GM23338 (cell line): ENCODE measurements at regions not wholly inside any gene's neighbourhood (a gene's known extent, or its start where the extent isn't known, plus 50 kb on each side); places are given as distances from the start of the nearest gene placed in this dataset.

Source experiments
- ATAC-seq: fragments of 200-7000 bp; cut with Tn5 transposase; 3 replicates; pipeline ENCODE4 v1.9.1; 2020
- DNase-seq: peaks from one replicate; pipeline ENCODE4 v3.0.0-alpha.2; 2015; ENCODE audit warnings: low spot score
- H2AFZ ChIP-seq: fragments of 200-600 bp; sonication (generic); 2 replicates; pipeline ENCODE4 v1.8.0; 2016; ENCODE audit warnings: antibody characterized with exemption, mild to moderate bottlenecking, moderate library complexity
- H3F3A ChIP-seq: fragments of 200-600 bp; sonication (generic); replicated peaks from 2 replicates; pipeline ENCODE4 v1.8.0; 2017; ENCODE audit warnings: antibody characterized with exemption, mixed run types, low read depth
- H3K27ac ChIP-seq: fragments of 200-600 bp; sonication (generic); 2 replicates; pipeline ENCODE4 v1.6.1; 2016; ENCODE audit warnings: low read depth
- H3K27me3 ChIP-seq: fragments of 200-600 bp; sonication (generic); 2 replicates; pipeline ENCODE4 v1.8.0; 2016; ENCODE audit warnings: mild to moderate bottlenecking, mixed run types, moderate library complexity; ENCODE audit not compliant: insufficient read depth
- H3K36me3 ChIP-seq: fragments of 200-600 bp; sonication (generic); 2 replicates; pipeline ENCODE4 v1.8.0; 2016; ENCODE audit warnings: mild to moderate bottlenecking; ENCODE audit not compliant: insufficient read depth
- H3K4me1 ChIP-seq: fragments of 200-600 bp; sonication (generic); 2 replicates; pipeline ENCODE4 v1.8.0; 2016; ENCODE audit warnings: mild to moderate bottlenecking, moderate library complexity; ENCODE audit not compliant: insufficient read depth
- H3K4me2 ChIP-seq: fragments of 200-600 bp; sonication (generic); 2 replicates; pipeline ENCODE4 v1.7.1; 2017; ENCODE audit warnings: mixed run types
- H3K4me3 ChIP-seq: fragments of 200-600 bp; sonication (generic); 2 replicates; pipeline ENCODE4 v1.6.1; 2016; ENCODE audit warnings: mixed run types
- H3K79me2 ChIP-seq: fragments of 200-600 bp; sonication (generic); replicated peaks from 2 replicates; pipeline ENCODE4 v1.8.0; 2017; ENCODE audit warnings: mild to moderate bottlenecking; ENCODE audit not compliant: insufficient read depth
- H3K9me2 ChIP-seq: fragments of 200-600 bp; sonication (generic); 2 replicates; pipeline ENCODE4 v1.8.0; 2017; ENCODE audit not compliant: insufficient read depth
- H4K20me1 ChIP-seq: fragments of 200-600 bp; sonication (generic); replicated peaks from 2 replicates; pipeline ENCODE4 v1.8.0; 2017; ENCODE audit warnings: mild to moderate bottlenecking; ENCODE audit not compliant: insufficient read depth
- H3K27ac Mint-ChIP-seq: 2 replicates; pipeline ENCODE4 v1.8.0; 2020; ENCODE audit warnings: inconsistent platforms, mild to moderate bottlenecking, moderate library complexity, mixed read lengths
- H3K27me3 Mint-ChIP-seq: 3 replicates; pipeline ENCODE4 v1.8.0; 2022; ENCODE audit warnings: low read depth, mild to moderate bottlenecking, moderate library complexity, mixed read lengths, inconsistent platforms; ENCODE audit not compliant: insufficient read depth, poor library complexity
- H3K36me3 Mint-ChIP-seq: 3 replicates; pipeline ENCODE4 v1.8.0; 2021; ENCODE audit warnings: low read depth, mild to moderate bottlenecking, inconsistent platforms, moderate library complexity, mixed read lengths
- H3K4me1 Mint-ChIP-seq: 3 replicates; pipeline ENCODE4 v1.8.0; 2020; ENCODE audit warnings: mild to moderate bottlenecking, inconsistent platforms, mixed read lengths
- H3K4me3 Mint-ChIP-seq: 3 replicates; pipeline ENCODE4 v1.8.0; 2021; ENCODE audit warnings: moderate library complexity, mild to moderate bottlenecking, inconsistent platforms, mixed read lengths
- H3K9me3 Mint-ChIP-seq: 3 replicates; pipeline ENCODE4 v1.8.0; 2020; ENCODE audit warnings: moderate library complexity, mild to moderate bottlenecking, inconsistent platforms, mixed read lengths
- CREB1 ChIP-seq: fragments of 250-450 bp; sonication (Bioruptor Pico); IDR thresholded peaks from 2 replicates; pipeline ENCODE4 v1.5.0; 2020; ENCODE audit warnings: low read depth, mild to moderate bottlenecking, moderate library complexity
- EZH2 ChIP-seq: fragments of 200-600 bp; sonication (generic); IDR thresholded peaks from one replicate; pipeline ENCODE4 v1.8.0; 2017; ENCODE audit warnings: antibody characterized with exemption, mild to moderate bottlenecking, low read depth; ENCODE audit not compliant: unreplicated experiment
- EZH2phosphoT487 ChIP-seq: fragments of 200-600 bp; sonication (generic); IDR thresholded peaks from one replicate; pipeline ENCODE4 v1.8.1; 2018; ENCODE audit warnings: antibody characterized with exemption; ENCODE audit not compliant: unreplicated experiment
- JUNB ChIP-seq: IDR thresholded peaks from one replicate; pipeline ENCODE4 v1.6.1; 2016; ENCODE audit warnings: antibody characterized with exemption; ENCODE audit not compliant: unreplicated experiment
- NANOG ChIP-seq: IDR thresholded peaks from 2 replicates; pipeline ENCODE4 v1.6.1; 2016; ENCODE audit warnings: antibody characterized with exemption, borderline replicate concordance
- POLR2AphosphoS5 ChIP-seq: IDR thresholded peaks from 2 replicates; pipeline ENCODE4 v1.6.1; 2016; ENCODE audit warnings: antibody characterized with exemption, low read depth
- STAT1 ChIP-seq: IDR thresholded peaks from one replicate; pipeline ENCODE4 v1.6.1; 2016; ENCODE audit warnings: antibody characterized with exemption; ENCODE audit not compliant: unreplicated experiment
- ZNF114 ChIP-seq: fragments of 250-450 bp; sonication (Bioruptor Pico); IDR thresholded peaks from 2 replicates; pipeline ENCODE4 v1.5.0; 2020; ENCODE audit warnings: mild to moderate bottlenecking, moderate library complexity
- TF ChIP-seq, protein P1 (sequence below): IDR thresholded peaks from one replicate; pipeline ENCODE4 v1.6.1; 2018; ENCODE audit warnings: antibody characterized with exemption; ENCODE audit not compliant: unreplicated experiment
- TF ChIP-seq, protein P2 (sequence below): IDR thresholded peaks from 2 replicates; pipeline ENCODE4 v1.6.1; 2016; ENCODE audit warnings: antibody characterized with exemption
- TF ChIP-seq, protein P3 (sequence below), 2 experiments: fragments of 200-600 bp in 1 of 2; sonication (generic) in 1 of 2; conservative IDR thresholded peaks; 2 replicates each; pipeline versions ENCODE4 v1.5.1 to v1.6.1; 2016 to 2017; ENCODE audit warnings: antibody characterized with exemption in 2 of 2, low read depth in 2 of 2, mild to moderate bottlenecking in 2 of 2, moderate library complexity in 1 of 2
- TF ChIP-seq, protein P4 (sequence below): fragments of 250-450 bp; sonication (Bioruptor Pico); IDR thresholded peaks from 2 replicates; pipeline ENCODE4 v1.5.0; 2020; ENCODE audit warnings: mild to moderate bottlenecking, moderate library complexity

- TF ChIP-seq, protein P1, sequence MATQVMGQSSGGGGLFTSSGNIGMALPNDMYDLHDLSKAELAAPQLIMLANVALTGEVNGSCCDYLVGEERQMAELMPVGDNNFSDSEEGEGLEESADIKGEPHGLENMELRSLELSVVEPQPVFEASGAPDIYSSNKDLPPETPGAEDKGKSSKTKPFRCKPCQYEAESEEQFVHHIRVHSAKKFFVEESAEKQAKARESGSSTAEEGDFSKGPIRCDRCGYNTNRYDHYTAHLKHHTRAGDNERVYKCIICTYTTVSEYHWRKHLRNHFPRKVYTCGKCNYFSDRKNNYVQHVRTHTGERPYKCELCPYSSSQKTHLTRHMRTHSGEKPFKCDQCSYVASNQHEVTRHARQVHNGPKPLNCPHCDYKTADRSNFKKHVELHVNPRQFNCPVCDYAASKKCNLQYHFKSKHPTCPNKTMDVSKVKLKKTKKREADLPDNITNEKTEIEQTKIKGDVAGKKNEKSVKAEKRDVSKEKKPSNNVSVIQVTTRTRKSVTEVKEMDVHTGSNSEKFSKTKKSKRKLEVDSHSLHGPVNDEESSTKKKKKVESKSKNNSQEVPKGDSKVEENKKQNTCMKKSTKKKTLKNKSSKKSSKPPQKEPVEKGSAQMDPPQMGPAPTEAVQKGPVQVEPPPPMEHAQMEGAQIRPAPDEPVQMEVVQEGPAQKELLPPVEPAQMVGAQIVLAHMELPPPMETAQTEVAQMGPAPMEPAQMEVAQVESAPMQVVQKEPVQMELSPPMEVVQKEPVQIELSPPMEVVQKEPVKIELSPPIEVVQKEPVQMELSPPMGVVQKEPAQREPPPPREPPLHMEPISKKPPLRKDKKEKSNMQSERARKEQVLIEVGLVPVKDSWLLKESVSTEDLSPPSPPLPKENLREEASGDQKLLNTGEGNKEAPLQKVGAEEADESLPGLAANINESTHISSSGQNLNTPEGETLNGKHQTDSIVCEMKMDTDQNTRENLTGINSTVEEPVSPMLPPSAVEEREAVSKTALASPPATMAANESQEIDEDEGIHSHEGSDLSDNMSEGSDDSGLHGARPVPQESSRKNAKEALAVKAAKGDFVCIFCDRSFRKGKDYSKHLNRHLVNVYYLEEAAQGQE: no peak
- no peak for TF ChIP-seq POLR2AphosphoS5
- TF ChIP-seq EZH2phosphoT487: no peak
- TF ChIP-seq CREB1 (CRISPR knock-in tag): no peak
- TF ChIP-seq, protein P2, sequence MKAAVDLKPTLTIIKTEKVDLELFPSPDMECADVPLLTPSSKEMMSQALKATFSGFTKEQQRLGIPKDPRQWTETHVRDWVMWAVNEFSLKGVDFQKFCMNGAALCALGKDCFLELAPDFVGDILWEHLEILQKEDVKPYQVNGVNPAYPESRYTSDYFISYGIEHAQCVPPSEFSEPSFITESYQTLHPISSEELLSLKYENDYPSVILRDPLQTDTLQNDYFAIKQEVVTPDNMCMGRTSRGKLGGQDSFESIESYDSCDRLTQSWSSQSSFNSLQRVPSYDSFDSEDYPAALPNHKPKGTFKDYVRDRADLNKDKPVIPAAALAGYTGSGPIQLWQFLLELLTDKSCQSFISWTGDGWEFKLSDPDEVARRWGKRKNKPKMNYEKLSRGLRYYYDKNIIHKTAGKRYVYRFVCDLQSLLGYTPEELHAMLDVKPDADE: no peak
These were observed 573.1 kb downstream of the TDRD15 start (continued) for GRCh38 chr2:21696900-21697299.

GRCh38 chr2:21700644-21701043 is 576.9 kb downstream of the TDRD15 start:
- no peaks in the 10 kb centered on the region for H3K4me1 Mint-ChIP-seq
- Histone ChIP-seq H3K79me2 (no peaks in the 10 kb centered on the region), H3K9me2 (no peaks in the 10 kb centered on the region), H2AFZ (no peak overlapping the region), H3K27me3 (no peaks in the 10 kb centered on the region), H3K4me2 (no peak overlapping the region), H3K27ac (no peak overlapping the region), H3K36me3 (no peaks in the 10 kb centered on the region), H3K4me1 (no peaks in the 10 kb centered on the region), H3F3A (no peaks in the 10 kb centered on the region), H4K20me1 (no peaks in the 10 kb centered on the region), H3K4me3 (no peak overlapping the region)
- H3K9me3 Mint-ChIP-seq: no peaks in the 10 kb centered on the region
- H3K36me3 Mint-ChIP-seq: no peaks in the 10 kb centered on the region
- H3K27ac Mint-ChIP-seq: no peak overlapping the region
- H3K27me3 Mint-ChIP-seq: peaks cover 2% of the 10 kb centered on the region
- ATAC-seq (no peak), DNase-seq (no peak)
- H3K4me3 Mint-ChIP-seq: no peak overlapping the region
- TF ChIP-seq EZH2 (no peak), EZH2phosphoT487 (no peak), POLR2AphosphoS5 (no peak), STAT1 (no peak), CREB1 (CRISPR knock-in tag) (no peak), JUNB (no peak), ZNF114 (no peak), NANOG (no peak)
- TF ChIP-seq, protein P2: no peak
- TF ChIP-seq, protein P3, sequence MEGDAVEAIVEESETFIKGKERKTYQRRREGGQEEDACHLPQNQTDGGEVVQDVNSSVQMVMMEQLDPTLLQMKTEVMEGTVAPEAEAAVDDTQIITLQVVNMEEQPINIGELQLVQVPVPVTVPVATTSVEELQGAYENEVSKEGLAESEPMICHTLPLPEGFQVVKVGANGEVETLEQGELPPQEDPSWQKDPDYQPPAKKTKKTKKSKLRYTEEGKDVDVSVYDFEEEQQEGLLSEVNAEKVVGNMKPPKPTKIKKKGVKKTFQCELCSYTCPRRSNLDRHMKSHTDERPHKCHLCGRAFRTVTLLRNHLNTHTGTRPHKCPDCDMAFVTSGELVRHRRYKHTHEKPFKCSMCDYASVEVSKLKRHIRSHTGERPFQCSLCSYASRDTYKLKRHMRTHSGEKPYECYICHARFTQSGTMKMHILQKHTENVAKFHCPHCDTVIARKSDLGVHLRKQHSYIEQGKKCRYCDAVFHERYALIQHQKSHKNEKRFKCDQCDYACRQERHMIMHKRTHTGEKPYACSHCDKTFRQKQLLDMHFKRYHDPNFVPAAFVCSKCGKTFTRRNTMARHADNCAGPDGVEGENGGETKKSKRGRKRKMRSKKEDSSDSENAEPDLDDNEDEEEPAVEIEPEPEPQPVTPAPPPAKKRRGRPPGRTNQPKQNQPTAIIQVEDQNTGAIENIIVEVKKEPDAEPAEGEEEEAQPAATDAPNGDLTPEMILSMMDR (conservative IDR thresholded peaks at IDR 0.05; ENCODE audit: low read depth in 2 of 2): no peak
- TF ChIP-seq, protein P4, sequence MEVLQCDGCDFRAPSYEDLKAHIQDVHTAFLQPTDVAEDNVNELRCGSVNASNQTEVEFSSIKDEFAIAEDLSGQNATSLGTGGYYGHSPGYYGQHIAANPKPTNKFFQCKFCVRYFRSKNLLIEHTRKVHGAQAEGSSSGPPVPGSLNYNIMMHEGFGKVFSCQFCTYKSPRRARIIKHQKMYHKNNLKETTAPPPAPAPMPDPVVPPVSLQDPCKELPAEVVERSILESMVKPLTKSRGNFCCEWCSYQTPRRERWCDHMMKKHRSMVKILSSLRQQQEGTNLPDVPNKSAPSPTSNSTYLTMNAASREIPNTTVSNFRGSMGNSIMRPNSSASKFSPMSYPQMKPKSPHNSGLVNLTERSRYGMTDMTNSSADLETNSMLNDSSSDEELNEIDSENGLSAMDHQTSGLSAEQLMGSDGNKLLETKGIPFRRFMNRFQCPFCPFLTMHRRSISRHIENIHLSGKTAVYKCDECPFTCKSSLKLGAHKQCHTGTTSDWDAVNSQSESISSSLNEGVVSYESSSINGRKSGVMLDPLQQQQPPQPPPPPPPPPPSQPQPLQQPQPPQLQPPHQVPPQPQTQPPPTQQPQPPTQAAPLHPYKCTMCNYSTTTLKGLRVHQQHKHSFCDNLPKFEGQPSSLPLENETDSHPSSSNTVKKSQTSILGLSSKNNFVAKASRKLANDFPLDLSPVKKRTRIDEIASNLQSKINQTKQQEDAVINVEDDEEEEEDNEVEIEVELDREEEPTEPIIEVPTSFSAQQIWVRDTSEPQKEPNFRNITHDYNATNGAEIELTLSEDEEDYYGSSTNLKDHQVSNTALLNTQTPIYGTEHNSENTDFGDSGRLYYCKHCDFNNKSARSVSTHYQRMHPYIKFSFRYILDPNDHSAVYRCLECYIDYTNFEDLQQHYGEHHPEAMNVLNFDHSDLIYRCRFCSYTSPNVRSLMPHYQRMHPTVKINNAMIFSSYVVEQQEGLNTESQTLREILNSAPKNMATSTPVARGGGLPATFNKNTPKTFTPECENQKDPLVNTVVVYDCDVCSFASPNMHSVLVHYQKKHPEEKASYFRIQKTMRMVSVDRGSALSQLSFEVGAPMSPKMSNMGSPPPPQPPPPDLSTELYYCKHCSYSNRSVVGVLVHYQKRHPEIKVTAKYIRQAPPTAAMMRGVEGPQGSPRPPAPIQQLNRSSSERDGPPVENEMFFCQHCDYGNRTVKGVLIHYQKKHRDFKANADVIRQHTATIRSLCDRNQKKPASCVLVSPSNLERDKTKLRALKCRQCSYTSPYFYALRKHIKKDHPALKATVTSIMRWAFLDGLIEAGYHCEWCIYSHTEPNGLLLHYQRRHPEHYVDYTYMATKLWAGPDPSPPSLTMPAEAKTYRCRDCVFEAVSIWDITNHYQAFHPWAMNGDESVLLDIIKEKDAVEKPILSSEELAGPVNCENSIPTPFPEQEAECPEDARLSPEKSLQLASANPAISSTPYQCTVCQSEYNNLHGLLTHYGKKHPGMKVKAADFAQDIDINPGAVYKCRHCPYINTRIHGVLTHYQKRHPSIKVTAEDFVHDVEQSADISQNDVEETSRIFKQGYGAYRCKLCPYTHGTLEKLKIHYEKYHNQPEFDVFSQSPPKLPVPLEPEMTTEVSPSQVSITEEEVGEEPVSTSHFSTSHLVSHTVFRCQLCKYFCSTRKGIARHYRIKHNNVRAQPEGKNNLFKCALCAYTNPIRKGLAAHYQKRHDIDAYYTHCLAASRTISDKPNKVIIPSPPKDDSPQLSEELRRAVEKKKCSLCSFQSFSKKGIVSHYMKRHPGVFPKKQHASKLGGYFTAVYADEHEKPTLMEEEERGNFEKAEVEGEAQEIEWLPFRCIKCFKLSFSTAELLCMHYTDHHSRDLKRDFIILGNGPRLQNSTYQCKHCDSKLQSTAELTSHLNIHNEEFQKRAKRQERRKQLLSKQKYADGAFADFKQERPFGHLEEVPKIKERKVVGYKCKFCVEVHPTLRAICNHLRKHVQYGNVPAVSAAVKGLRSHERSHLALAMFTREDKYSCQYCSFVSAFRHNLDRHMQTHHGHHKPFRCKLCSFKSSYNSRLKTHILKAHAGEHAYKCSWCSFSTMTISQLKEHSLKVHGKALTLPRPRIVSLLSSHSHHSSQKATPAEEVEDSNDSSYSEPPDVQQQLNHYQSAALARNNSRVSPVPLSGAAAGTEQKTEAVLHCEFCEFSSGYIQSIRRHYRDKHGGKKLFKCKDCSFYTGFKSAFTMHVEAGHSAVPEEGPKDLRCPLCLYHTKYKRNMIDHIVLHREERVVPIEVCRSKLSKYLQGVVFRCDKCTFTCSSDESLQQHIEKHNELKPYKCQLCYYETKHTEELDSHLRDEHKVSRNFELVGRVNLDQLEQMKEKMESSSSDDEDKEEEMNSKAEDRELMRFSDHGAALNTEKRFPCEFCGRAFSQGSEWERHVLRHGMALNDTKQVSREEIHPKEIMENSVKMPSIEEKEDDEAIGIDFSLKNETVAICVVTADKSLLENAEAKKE (CRISPR knock-in tag): no peak
